ENCODE measurements at regions not wholly inside any gene's neighbourhood (a gene's known extent, or its start where the extent isn't known, plus 50 kb on each side); places are given as distances from the start of the nearest gene placed in this dataset.

GRCh38 chr22:48434868-48435250 lies 1392.8 kb downstream of the BRD1 start:
- Histone ChIP-seq H3K4me1 (no peaks in the 10 kb centered on the region), H3K36me3 (no peaks in the 10 kb centered on the region), H3K27me3 (peaks cover 5 to 44% (median 30%) of the 10 kb centered on the region in 11 experiments; a peak in 20 of 22 replicates), H3K27ac (no peak overlapping the region), H3K4me2 (no peak overlapping the region), H4K20me1 (peaks cover 0 to 42% (median 6%) of the 10 kb centered on the region in 11 experiments; a peak in 12 of 22 replicates), H3K4me3 (no peak overlapping the region), H3K9ac (no peak overlapping the region), H3K9me3 (replicated peaks in 1 of 11) (no peaks in the 10 kb centered on the region)
- TF ChIP-seq Cebpa-rat (IDR thresholded peaks at IDR 0.05) = no peak

GRCh38 chr22:48434156-48434867 lies 1393.4 kb downstream of the BRD1 start:
- no peak for TF ChIP-seq Cebpa-rat (IDR thresholded peaks at IDR 0.05)
- H3K9ac ChIP-seq = no peak overlapping the region
- H3K4me2 ChIP-seq = no peak overlapping the region
- H3K9me3 ChIP-seq (replicated peaks in 1 of 11) = no peaks in the 10 kb centered on the region
- no peak overlapping the region for H3K27ac ChIP-seq
- H3K4me3 ChIP-seq = no peak overlapping the region
- H3K36me3 ChIP-seq = no peaks in the 10 kb centered on the region
- peaks cover 2 to 38% (median 25%) of the 10 kb centered on the region in 11 experiments; a peak in 18 of 22 replicates for H3K27me3 ChIP-seq
- H3K4me1 ChIP-seq = no peaks in the 10 kb centered on the region
- peaks cover 0 to 37% (median 6%) of the 10 kb centered on the region in 11 experiments; a peak in 11 of 22 replicates for H4K20me1 ChIP-seq

DNA sequence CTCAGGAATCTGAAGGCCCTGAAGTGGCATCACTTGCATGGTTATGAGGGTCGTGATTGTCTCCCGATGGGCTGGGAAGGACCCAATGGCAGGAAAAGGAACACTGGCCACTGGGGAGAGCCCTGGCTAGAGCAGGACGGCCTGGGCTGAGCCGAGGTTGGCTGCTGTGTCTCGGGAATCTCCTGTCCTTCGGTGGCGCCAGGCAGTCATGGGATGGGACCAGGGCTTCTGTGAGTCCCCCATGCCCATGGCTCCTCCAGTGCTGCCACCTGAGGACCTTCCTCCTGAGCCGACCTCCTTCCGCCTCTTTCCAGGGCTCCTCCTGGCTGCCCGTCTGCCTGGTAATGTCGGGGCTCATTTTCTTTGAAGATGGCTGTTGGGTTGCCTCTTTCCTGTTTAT lies 1394.0 kb downstream of the BRD1 start:
- no peak for TF ChIP-seq Cebpa-rat (IDR thresholded peaks at IDR 0.05)
- Histone ChIP-seq H3K27ac (no peak overlapping the region), H3K4me3 (no peak overlapping the region)

GRCh38 chr22:48432781-48433518 lies 1394.7 kb downstream of the BRD1 start:
- Histone ChIP-seq H3K9me3 (replicated peaks in 1 of 11) (no peaks in the 10 kb centered on the region), H3K27ac (no peak overlapping the region), H3K27me3 (peaks cover 0 to 25% (median 11%) of the 10 kb centered on the region in 11 experiments; a peak in 13 of 22 replicates), H3K4me1 (no peaks in the 10 kb centered on the region), H3K36me3 (no peaks in the 10 kb centered on the region), H4K20me1 (peaks cover 0 to 23% (median 6%) of the 10 kb centered on the region in 11 experiments; a peak in 9 of 22 replicates), H3K4me3 (no peak overlapping the region), H3K4me2 (no peak overlapping the region), H3K9ac (no peak overlapping the region)
- TF ChIP-seq Cebpa-rat (IDR thresholded peaks at IDR 0.05) = no peak

More for the DNA sequence above, 1394.0 kb downstream of the BRD1 start:
- Histone ChIP-seq H4K20me1 (peaks cover 0 to 30% (median 6%) of the 10 kb centered on the region in 11 experiments; a peak in 10 of 22 replicates), H3K4me2 (no peak overlapping the region), H3K9me3 (replicated peaks in 1 of 11) (no peaks in the 10 kb centered on the region), H3K9ac (no peak overlapping the region), H3K36me3 (no peaks in the 10 kb centered on the region), H3K27me3 (peaks cover 0 to 32% (median 18%) of the 10 kb centered on the region in 11 experiments; a peak in 15 of 22 replicates), H3K4me1 (no peaks in the 10 kb centered on the region)

GRCh38 chr22:48431536-48432315 lies 1395.9 kb downstream of the BRD1 start:
- Histone ChIP-seq H3K36me3 (no peaks in the 10 kb centered on the region), H3K27ac (no peak overlapping the region), H3K4me1 (no peaks in the 10 kb centered on the region), H3K4me3 (no peak overlapping the region), H3K4me2 (no peak overlapping the region), H4K20me1 (peaks cover 0 to 23% (median 6%) of the 10 kb centered on the region in 11 experiments; a peak in 7 of 22 replicates), H3K27me3 (peaks cover 0 to 15% (median 6%) of the 10 kb centered on the region in 11 experiments; a peak in 9 of 22 replicates), H3K9ac (no peak overlapping the region), H3K9me3 (replicated peaks in 1 of 11) (no peaks in the 10 kb centered on the region)
- no peak for TF ChIP-seq Cebpa-rat (IDR thresholded peaks at IDR 0.05)

GRCh38 chr22:48431014-48431413 lies 1396.7 kb downstream of the BRD1 start:
- Histone ChIP-seq H3K27me3 (peaks cover 0 to 7% (median under 1%) of the 10 kb centered on the region in 11 experiments; a peak in 5 of 22 replicates), H3K9ac (no peak overlapping the region), H3K9me3 (replicated peaks in 1 of 11) (no peaks in the 10 kb centered on the region), H3K27ac (no peak overlapping the region), H4K20me1 (peaks cover 0 to 29% (median 2%) of the 10 kb centered on the region in 11 experiments; a peak in 7 of 22 replicates), H3K4me2 (no peak overlapping the region), H3K4me3 (no peak overlapping the region), H3K4me1 (no peaks in the 10 kb centered on the region), H3K36me3 (no peaks in the 10 kb centered on the region)
- no peak for TF ChIP-seq Cebpa-rat (IDR thresholded peaks at IDR 0.05)

DNA sequence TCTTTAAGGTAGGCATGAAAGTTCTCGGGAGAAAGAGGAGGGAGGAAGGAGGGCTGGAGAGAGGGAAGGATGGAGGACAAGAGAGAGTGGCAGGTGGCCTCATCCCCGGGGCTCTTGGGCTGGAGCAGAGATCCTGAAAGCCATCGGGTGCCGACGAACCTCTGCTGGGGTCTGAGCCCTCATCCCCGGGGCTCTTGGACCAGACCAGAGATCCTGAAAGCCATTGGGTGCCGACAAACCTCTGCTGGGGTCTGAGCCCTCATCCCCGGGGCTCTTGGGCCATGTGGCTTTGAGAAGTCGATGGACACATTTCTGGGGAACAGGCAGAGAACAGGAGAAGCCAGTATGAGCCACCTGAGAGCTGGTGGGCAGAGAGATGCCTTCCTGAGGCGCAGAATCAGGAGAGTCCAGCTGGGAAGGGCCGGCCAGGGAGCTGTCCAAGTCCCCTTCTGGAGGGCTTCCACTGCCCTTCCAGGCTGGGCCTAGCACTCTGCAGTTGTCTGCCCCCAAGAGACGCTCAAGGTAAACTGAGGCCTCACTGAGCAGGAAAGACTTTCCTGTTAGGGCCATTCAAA lies 1398.1 kb downstream of the BRD1 start:
- no peak overlapping the region for H3K4me3 ChIP-seq
- H3K36me3 ChIP-seq = no peaks in the 10 kb centered on the region
- no peaks in the 10 kb centered on the region for H3K27me3 ChIP-seq
- H3K4me2 ChIP-seq = no peak overlapping the region
- no peaks in the 10 kb centered on the region for H3K9me3 ChIP-seq (replicated peaks in 1 of 11)
- no peaks in the 10 kb centered on the region for H3K4me1 ChIP-seq
- no peak overlapping the region for H3K9ac ChIP-seq
- peaks cover 0 to 24% (median 2%) of the 10 kb centered on the region in 11 experiments; a peak in 6 of 22 replicates for H4K20me1 ChIP-seq
- no peak overlapping the region for H3K27ac ChIP-seq
- no peak for TF ChIP-seq Cebpa-rat (IDR thresholded peaks at IDR 0.05)

- no peaks in the 10 kb centered on the region for H3K9me3 ChIP-seq (replicated peaks in 1 of 11)
- H3K27me3 ChIP-seq = no peaks in the 10 kb centered on the region
- no peak overlapping the region for H3K27ac ChIP-seq
- no peak for TF ChIP-seq Cebpa-rat (IDR thresholded peaks at IDR 0.05)
- H4K20me1 ChIP-seq = peaks cover 0 to 19% (median 0%) of the 10 kb centered on the region in 11 experiments; a peak in 5 of 22 replicates
- H3K36me3 ChIP-seq = no peaks in the 10 kb centered on the region
- H3K4me2 ChIP-seq = no peak overlapping the region
- H3K4me3 ChIP-seq = no peak overlapping the region
- H3K9ac ChIP-seq = no peak overlapping the region
- no peaks in the 10 kb centered on the region for H3K4me1 ChIP-seq
Measured at GRCh38 chr22:48428631-48429371, 1398.9 kb downstream of the BRD1 start.
